ENCODE measurements at regions not wholly inside any gene's neighbourhood (a gene's known extent, or its start where the extent isn't known, plus 50 kb on each side); places are given as distances from the start of the nearest gene placed in this dataset.

- no peak for TF ChIP-seq CTCF (IDR thresholded peaks at IDR 0.05; ENCODE audit: extremely low read depth in 1 of 2, insufficient read depth in 1 of 2, low read depth in 1 of 2, low read length in 2 of 2)
- no peak for TF ChIP-seq POLR2A (IDR thresholded peaks at IDR 0.05; ENCODE audit: low read depth, low read length)
- TF ChIP-seq POLR2AphosphoS5 (IDR thresholded peaks at IDR 0.05; ENCODE audit: insufficient read depth, low read depth, low read length): no peak
- no peak for TF ChIP-seq JUN (IDR thresholded peaks at IDR 0.05; ENCODE audit: borderline replicate concordance, insufficient read depth, insufficient read length, low read depth)
- TF ChIP-seq FOS (IDR thresholded peaks at IDR 0.05; ENCODE audit: borderline replicate concordance, insufficient read depth, low read length): no peak
- TF ChIP-seq MYC (IDR thresholded peaks at IDR 0.05; ENCODE audit: low read depth, low read length): no peak
- TF ChIP-seq EZH2 (IDR thresholded peaks at IDR 0.05; ENCODE audit: borderline replicate concordance, low read depth, low read length, severe bottlenecking): no peak
Measured at GRCh38 chr17:31678431-31678830, 180.6 kb downstream of the COPRS start.
